AG09319 (cell line): ENCODE measurements at regions not wholly inside any gene's neighbourhood (a gene's known extent, or its start where the extent isn't known, plus 50 kb on each side); places are given as distances from the start of the nearest gene placed in this dataset.
A peak's percentile ranks its signal among the peaks of the same experiment; 100 is the strongest.

Source experiments
- DNase-seq: peaks from one replicate; pipeline ENCODE4 v3.0.0-alpha.2; 2010; ENCODE audit warnings: low read depth; ENCODE audit errors: extremely low read depth
- TF ChIP-seq, protein P1 (sequence below): IDR thresholded peaks from 2 replicates; pipeline ENCODE4 v1.5.1; 2011; ENCODE audit warnings: low read depth, mild to moderate bottlenecking, inconsistent platforms, low read length, moderate library complexity

DNA sequence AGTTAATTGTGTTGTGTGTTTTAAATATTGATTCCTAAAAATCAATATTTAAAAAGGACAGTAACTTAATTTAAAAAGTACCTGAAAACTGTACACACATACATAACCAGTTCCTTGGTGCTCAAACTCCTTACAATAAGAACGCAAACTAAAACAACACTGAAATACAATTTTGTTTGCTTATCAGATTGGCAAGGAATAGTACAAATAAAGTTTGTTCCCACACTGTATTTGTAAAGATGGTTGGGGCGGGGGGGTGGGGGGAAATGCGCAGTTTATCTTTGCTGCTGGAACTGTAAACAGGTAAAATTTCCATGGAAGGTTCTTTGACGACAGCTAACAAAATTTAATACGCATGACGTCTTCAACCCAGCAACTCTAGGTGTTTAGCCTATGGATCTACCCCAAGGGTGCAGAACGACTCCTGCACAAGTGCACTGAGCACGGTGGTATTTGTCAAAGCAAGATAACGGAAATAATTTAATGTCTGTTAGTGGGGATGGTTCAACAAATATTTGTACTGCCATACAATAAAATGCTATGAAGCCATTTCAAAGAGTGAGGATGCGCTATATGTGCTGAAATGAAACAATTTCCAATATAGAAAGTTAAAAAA, 96.5 kb downstream of the ING1 start:
- DNase-seq: no peak
- TF ChIP-seq, protein P1, sequence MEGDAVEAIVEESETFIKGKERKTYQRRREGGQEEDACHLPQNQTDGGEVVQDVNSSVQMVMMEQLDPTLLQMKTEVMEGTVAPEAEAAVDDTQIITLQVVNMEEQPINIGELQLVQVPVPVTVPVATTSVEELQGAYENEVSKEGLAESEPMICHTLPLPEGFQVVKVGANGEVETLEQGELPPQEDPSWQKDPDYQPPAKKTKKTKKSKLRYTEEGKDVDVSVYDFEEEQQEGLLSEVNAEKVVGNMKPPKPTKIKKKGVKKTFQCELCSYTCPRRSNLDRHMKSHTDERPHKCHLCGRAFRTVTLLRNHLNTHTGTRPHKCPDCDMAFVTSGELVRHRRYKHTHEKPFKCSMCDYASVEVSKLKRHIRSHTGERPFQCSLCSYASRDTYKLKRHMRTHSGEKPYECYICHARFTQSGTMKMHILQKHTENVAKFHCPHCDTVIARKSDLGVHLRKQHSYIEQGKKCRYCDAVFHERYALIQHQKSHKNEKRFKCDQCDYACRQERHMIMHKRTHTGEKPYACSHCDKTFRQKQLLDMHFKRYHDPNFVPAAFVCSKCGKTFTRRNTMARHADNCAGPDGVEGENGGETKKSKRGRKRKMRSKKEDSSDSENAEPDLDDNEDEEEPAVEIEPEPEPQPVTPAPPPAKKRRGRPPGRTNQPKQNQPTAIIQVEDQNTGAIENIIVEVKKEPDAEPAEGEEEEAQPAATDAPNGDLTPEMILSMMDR: no peak

DNA sequence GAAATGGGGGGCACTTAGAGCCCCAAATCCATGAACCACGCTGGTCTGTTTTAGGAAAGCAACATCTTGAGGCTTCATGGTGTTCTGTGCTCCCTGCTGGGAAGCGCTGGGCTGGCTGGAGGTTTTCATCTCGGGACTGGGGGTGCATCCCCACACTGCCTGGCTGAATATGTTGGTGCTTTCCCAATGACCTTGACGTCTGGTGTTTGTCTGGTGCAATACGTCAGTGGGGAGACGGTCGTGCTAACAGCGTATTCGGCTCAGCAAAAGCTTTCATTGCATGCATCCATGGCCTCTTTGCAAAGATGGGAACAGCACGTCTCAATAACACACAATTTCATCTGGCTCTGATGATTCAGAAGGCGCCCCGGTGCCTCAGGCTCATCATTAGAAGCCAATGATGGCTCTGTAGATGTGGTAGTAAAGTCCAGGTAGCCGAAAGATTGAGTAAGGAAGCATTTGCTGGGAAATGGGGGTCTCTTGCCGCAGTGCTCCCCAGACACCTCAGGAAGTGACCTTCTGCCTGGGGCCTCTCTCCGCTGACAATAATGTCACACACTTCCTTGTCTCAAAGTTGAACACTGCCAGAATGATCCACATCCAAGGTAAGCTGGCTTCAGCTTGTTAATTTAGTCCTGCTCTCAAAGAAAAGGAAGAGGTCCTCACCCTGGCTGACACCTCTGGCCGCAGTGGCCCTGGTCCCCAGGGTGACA, 97.7 kb downstream of the ING1 start:
- DNase-seq: no peak
- TF ChIP-seq, protein P1: no peak

DNA sequence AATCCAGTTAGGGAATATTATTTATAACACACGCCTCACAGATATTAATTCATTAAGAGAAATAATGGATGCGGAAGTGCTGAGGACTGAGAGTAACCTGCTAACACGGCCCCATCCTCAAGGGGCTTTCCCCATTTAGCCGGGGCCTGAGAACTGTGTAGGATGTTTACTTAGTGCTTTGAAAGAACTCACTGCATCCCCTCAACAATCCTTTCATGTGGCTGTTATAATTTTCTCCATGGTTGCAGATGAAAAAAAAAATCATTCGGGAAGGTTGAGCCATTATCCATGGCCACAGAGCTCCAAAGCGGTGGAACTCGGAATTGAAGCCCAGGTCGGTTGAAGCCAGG, 98.2 kb downstream of the ING1 start:
- no peak for DNase-seq
- TF ChIP-seq, protein P1: no peak

DNA sequence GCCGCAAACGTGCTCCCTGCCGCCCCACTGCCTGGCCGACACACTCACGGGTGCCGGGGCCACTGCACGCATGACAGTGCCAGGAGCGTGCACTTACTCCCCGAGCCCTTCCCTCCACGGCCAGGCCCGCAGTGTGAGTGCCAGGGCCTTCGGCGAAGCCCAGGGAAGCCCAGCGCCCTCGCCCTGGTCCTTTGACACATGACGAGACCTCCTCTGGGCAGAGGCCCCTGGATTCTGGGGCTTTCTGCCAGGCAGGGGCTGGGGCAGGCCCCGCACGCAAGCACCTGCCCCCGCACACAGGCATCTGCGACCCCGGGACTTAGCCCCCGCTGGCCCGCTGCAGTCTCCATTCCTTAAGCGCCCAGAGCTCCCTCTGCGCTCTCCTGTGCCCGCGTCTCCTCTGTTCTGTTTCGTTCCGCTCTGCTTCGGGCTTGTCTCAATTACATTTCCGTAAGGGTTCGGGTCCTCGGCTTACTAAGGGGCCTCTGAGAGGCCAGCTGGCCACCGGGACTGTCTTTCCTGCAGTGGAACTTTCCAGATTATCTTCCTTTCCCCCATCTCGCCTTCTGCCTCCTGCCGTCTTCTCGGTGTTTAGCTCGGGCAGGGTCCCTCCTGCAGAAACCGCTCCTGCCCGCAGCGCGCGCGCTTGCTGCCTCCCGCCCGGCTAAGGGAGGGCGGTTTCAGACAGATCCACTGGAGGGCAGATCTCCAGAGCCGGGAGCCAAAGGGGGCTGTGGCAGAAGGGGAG, 98.8 kb downstream of the ING1 start:
- DNase-seq: no peak
- TF ChIP-seq, protein P1: peak; percentile 25

DNA sequence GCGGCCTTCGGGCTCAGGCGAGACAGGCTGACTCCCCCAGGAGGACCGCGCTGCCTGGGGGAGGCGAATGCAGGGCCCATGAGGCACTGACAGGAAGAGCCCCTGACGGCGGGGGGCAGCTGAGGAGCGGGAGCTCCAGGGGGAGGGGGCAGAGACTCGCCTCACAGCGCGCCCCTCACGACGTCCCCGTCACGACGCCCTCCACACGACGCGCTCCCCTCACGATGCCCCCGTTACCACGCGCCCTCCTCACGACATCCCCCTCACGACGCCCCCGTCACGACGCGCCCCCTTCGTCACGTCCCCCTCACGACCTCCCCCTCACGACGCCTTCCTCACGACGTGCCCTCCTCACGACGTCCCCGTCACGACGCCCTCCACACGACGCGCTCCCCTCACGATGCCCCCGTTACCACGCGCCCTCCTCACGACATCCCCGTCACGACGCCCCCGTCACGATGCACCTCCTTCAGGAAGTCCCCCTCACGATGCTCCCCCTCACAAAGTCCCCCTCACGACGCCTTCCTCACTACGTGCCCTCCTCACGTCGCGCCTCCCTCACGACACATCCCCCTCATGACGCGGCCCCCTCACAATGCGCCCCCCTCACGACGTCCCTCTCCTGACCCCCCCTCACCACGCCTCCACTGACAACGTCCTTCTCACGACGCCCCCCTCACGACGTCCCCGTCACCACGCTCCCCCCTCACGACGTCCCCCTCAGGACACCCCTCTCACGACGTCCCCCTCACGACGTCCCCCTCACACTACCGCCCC, 99.6 kb downstream of the ING1 start:
- DNase-seq: no peak
- TF ChIP-seq, protein P1: no peak

DNA sequence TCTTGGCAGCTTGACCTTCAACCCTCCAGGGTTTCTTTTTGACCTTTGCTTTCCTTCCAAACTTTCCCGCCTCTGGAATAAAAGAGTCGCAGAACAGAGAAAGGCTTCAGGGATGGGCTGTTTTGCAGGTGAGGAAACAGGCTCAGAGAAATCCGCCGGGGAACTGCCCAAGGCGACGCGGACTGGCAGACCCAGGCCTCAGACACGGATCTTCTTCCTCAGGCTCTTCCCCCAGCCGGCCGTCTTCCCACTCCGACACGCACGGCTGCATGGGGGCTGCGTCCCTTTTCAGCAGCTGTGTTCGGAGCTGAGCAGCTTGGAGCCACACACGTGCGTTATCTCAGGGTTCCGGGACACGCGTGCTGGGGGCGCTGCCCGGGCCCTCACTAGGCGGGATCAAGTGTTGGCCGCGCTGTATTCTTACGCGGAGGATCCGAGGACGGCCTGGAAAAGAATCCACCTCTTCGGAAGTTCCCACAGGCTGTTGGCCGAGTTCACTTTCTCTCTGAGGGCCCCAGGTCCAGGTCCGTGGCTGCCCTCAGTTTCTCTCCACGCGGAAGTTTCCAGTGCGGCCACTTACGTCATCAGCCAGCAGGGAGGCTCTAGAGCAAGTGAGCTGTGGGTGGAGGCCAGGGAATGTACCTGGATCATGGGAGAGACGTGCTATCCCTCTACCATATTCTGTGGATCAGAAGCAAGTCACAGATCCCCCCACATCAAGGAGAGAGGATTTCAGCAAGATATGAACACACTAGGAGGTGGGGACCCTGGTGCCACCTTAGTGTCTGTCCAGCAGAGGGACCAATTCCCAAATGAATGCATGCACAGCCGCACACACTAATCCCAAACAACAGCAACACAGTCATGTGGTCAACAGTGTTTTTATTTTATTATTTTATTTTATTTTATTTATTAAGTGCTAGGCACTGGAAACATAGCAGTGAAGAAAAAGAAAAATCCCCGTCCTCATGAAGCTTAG, 100.4 kb downstream of the ING1 start:
- no peak for DNase-seq
- TF ChIP-seq, protein P1: no peak
